K562 (cell line): ENCODE measurements at regions not wholly inside any gene's neighbourhood (a gene's known extent, or its start where the extent isn't known, plus 50 kb on each side); places are given as distances from the start of the nearest gene placed in this dataset.

Experiments used
- ATAC-seq: fragments of 200-7000 bp; cut with Tn5 transposase; 3 replicates; pipeline ENCODE4 v1.9.1; 2020; ENCODE audit warnings: moderate library complexity
- BruUV-seq: library from RNA; stranded (reverse); fragments of 400-500 nt; replicated peaks from 2 replicates; lab custom pipeline; 2021; lab: Mats Ljungman, UMichigan
- CTCF ChIA-PET: fragments of 300-600 bp; formaldehyde crosslinking; extraction: SDS; loops from one replicate; lab custom pipeline; 2021; ENCODE audit warnings: low intra/inter-chr PET ratio; lab: Yijun Ruan, JAX
- POLR2A ChIA-PET: fragments of 300-600, 350-650 bp; sonication (Branson Sonifier 250); formaldehyde crosslinking; extraction: SDS; loops from one replicate; lab custom pipeline; 2021; ENCODE audit warnings: antibody characterized with exemption, inconsistent platforms; lab: Yijun Ruan, JAX
- DNase-seq, 4 experiments: peaks; one replicate each; pipeline versions ENCODE4 v3.0.0 to v3.0.0-alpha.2; 2011 to 2018; ENCODE audit warnings: low spot score in 3 of 4, mixed read lengths in 3 of 4; ENCODE audit errors: extremely low read depth in 1 of 4
- FAIRE-seq: peaks from 2 replicates; lab custom pipeline; 2011; peaks lifted over from hg19 to GRCh38; lab: Jason Lieb, UNC
- H2AFZ ChIP-seq: 2 replicates; pipeline ENCODE4 v1.6.0; 2011; ENCODE audit warnings: low read depth, low read length, control low read depth, inconsistent platforms
- H3K27ac ChIP-seq: fragments of 200-600 bp; 3 replicates; pipeline ENCODE4 v1.8.0; 2011; ENCODE audit warnings: low read depth, mild to moderate bottlenecking, control low read depth, inconsistent platforms, low read length, moderate library complexity, mixed read lengths; ENCODE audit errors: extremely low read depth
- H3K27me3 ChIP-seq, 2 experiments: fragments of 300-600 bp in 1 of 2; 2 replicates in 1 of 2; 3 replicates in 1 of 2; pipeline versions ENCODE4 v1.6.0 to v1.8.0; 2011; ENCODE audit warnings: inconsistent platforms in 2 of 2, low read length in 2 of 2, mild to moderate bottlenecking in 1 of 2, mixed read lengths in 1 of 2, moderate library complexity in 1 of 2; ENCODE audit not compliant: control insufficient read depth in 2 of 2, insufficient read depth in 2 of 2
- H3K36me3 ChIP-seq: fragments of 300-600 bp; 3 replicates; pipeline ENCODE4 v1.8.0; 2011; ENCODE audit warnings: mild to moderate bottlenecking, low read length, inconsistent platforms; ENCODE audit not compliant: control insufficient read depth, insufficient read depth
- H3K4me1 ChIP-seq, 2 experiments: fragments of 200-600 bp in 1 of 2; replicated peaks in 1 of 2; 2 replicates in 1 of 2; 3 replicates in 1 of 2; pipeline versions ENCODE4 v1.5.1 to v1.8.0; 2011; ENCODE audit warnings: inconsistent platforms in 2 of 2, low read length in 2 of 2, mild to moderate bottlenecking in 1 of 2, mixed read lengths in 1 of 2, moderate library complexity in 1 of 2; ENCODE audit not compliant: control insufficient read depth in 2 of 2, insufficient read depth in 2 of 2
- H3K4me2 ChIP-seq: 2 replicates; pipeline ENCODE4 v1.6.1; 2011; ENCODE audit warnings: low read length, control low read depth, inconsistent platforms, mixed read lengths; ENCODE audit not compliant: insufficient read depth
- H3K4me3 ChIP-seq: fragments of 200-600 bp; sonication (generic), shearing (Covaris generic); 2 replicates; pipeline ENCODE4 v1.5.1; 2016; ENCODE audit warnings: control low read depth, inconsistent platforms
- H3K79me2 ChIP-seq: fragments of 200-600 bp; 3 replicates; pipeline ENCODE4 v1.8.0; 2011; ENCODE audit warnings: low read length, inconsistent platforms; ENCODE audit not compliant: control insufficient read depth, insufficient read depth
- H3K9ac ChIP-seq, 2 experiments: 2 replicates each; pipeline versions ENCODE4 v1.6.0 to v1.6.1; 2011; ENCODE audit warnings: low read depth in 2 of 2, low read length in 2 of 2, control low read depth in 1 of 2, inconsistent platforms in 1 of 2, mild to moderate bottlenecking in 1 of 2, mixed read lengths in 1 of 2; ENCODE audit not compliant: insufficient read depth in 1 of 2
- H3K9me1 ChIP-seq: one replicate; pipeline ENCODE4 v1.6.0; 2011; ENCODE audit warnings: inconsistent platforms, mild to moderate bottlenecking, low read length, moderate library complexity; ENCODE audit not compliant: control insufficient read depth, insufficient read depth
- H3K9me3 ChIP-seq: replicated peaks from 2 replicates; pipeline ENCODE4 v1.5.1; 2011; ENCODE audit warnings: low read depth, low read length, inconsistent platforms; ENCODE audit not compliant: control insufficient read depth, insufficient read depth
- H4K20me1 ChIP-seq: replicated peaks from 2 replicates; pipeline ENCODE4 v1.6.1; 2011; ENCODE audit warnings: low read length, inconsistent platforms, mixed read lengths; ENCODE audit not compliant: control insufficient read depth, insufficient read depth
- ESRRB ChIP-seq: fragments of 250-450 bp; sonication (Bioruptor Pico); IDR thresholded peaks from 2 replicates; pipeline ENCODE4 v1.5.0; 2020; ENCODE audit warnings: mild to moderate bottlenecking, moderate library complexity, borderline replicate concordance
- MEIS2 ChIP-seq: fragments of 450-650 bp; IDR thresholded peaks from 2 replicates; pipeline ENCODE4 v1.6.1; 2014; ENCODE audit warnings: mild to moderate bottlenecking; ENCODE audit not compliant: partially characterized antibody
- NCOA6 ChIP-seq: fragments of 450-650 bp; IDR thresholded peaks from 2 replicates; pipeline ENCODE4 v1.6.1; 2017; ENCODE audit warnings: mild to moderate bottlenecking
- WGBS: fragments of 100-300 bp; shearing (Covaris generic); methylation state at CpG from one replicate; pipeline ENCODE4 v1.1.6; 2016; ENCODE audit warnings: low coverage, mixed read lengths; ENCODE audit not compliant: insufficient coverage; ENCODE audit errors: missing lambda C conversion rate; 5-methylcytosine and 5-hydroxymethylcytosine counted together
- in situ Hi-C: fragments of 300-500 bp; cut with MboI; formaldehyde crosslinking; loops from 4 replicates; pipeline ENCODE4 v1.15.0; 2018; ENCODE audit warnings: inconsistent platforms, mixed read lengths
- intact Hi-C: fragments of 100-400 bp; cut with micrococcal nuclease; formaldehyde crosslinking; loops from 2 replicates; pipeline ENCODE4 v1.14.2; 2022
- TF ChIP-seq, protein P1 (sequence below): fragments of 450-650 bp; formaldehyde crosslinking; IDR thresholded peaks from 2 replicates; pipeline ENCODE4 v1.4.0; 2020; ENCODE audit warnings: mild to moderate bottlenecking, mixed read lengths
- TF ChIP-seq, protein P2 (sequence below), 2 experiments: IDR thresholded peaks in 1 of 2; conservative IDR thresholded peaks in 1 of 2; 2 replicates each; pipeline ENCODE4 v1.6.1; 2016; ENCODE audit warnings: low read depth in 2 of 2, mild to moderate bottlenecking in 1 of 2, missing compliant biosample characterization in 1 of 2, missing genetic modification characterization in 1 of 2, moderate library complexity in 1 of 2

DNA sequence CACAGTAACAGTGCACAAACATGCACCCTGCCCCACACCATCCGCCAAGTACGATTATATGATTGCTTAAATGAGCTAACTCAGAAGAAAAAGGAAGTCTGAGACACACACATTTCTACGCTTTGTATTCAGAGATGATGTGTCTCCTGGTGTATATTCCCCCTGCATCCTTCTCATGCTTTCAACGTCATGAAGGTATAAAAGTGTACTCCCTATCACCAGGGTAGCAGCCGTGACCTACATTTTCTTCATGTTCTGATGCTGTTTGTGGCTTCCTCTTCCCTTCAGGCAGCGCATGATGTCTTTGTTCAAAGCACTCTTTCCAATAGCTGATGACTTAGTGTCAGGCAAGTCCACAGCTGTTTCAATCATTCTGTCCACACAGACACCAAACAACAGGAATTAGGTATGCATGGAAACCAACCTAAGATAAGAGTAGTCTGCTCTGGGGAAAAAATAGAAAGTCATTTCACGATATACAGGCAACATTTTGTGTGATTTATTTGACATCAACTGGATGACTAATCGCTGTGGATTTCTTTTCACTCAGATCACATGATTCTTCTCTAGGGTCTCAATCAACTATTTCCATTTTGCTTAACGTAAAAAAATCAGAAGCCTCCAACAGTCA, 269.4 kb upstream of the PTGER4 start:
- Histone ChIP-seq H3K9me1 (no peaks in the 10 kb centered on the region), H3K9me3 (no peaks in the 10 kb centered on the region), H3K4me2 (no peak overlapping the region), H3K4me3 (no peak overlapping the region), H2AFZ (no peak overlapping the region), H3K27me3 (no peaks in the 10 kb centered on the region), H3K27ac (no peak overlapping the region), H3K79me2 (no peaks in the 10 kb centered on the region), H4K20me1 (no peaks in the 10 kb centered on the region), H3K9ac (no peak overlapping the region), H3K4me1 (no peaks in the 10 kb centered on the region), H3K36me3 (no peaks in the 10 kb centered on the region)
- in situ Hi-C loops (no loop called here), intact Hi-C loops (no loop called here)
- ChIA-PET POLR2A (no interaction called here), CTCF (no interaction called here)
- FAIRE-seq, result no peak
- no TSS peak for BruUV-seq
- no peak for ATAC-seq
- no peak for DNase-seq
- 2% methylated on average over 9 of the region's 9 CpGs for WGBS
- TF ChIP-seq NCOA6 (no peak), MEIS2 (peak; percentile 53), ESRRB (CRISPR knock-in tag) (no peak)
- TF ChIP-seq, protein P1, sequence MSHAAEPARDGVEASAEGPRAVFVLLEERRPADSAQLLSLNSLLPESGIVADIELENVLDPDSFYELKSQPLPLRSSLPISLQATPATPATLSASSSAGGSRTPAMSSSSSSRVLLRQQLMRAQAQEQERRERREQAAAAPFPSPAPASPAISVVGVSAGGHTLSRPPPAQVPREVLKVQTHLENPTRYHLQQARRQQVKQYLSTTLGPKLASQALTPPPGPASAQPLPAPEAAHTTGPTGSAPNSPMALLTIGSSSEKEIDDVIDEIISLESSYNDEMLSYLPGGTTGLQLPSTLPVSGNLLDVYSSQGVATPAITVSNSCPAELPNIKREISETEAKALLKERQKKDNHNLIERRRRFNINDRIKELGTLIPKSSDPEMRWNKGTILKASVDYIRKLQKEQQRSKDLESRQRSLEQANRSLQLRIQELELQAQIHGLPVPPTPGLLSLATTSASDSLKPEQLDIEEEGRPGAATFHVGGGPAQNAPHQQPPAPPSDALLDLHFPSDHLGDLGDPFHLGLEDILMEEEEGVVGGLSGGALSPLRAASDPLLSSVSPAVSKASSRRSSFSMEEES (CRISPR knock-in tag), result peak; percentile 51
- TF ChIP-seq, protein P2, sequence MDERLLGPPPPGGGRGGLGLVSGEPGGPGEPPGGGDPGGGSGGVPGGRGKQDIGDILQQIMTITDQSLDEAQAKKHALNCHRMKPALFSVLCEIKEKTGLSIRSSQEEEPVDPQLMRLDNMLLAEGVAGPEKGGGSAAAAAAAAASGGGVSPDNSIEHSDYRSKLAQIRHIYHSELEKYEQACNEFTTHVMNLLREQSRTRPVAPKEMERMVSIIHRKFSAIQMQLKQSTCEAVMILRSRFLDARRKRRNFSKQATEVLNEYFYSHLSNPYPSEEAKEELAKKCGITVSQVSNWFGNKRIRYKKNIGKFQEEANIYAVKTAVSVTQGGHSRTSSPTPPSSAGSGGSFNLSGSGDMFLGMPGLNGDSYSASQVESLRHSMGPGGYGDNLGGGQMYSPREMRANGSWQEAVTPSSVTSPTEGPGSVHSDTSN (CRISPR knock-in tag; IDR thresholded peaks at IDR 0.05; ENCODE audit: low read depth), result no peak
- TF ChIP-seq, protein P2 (tag; conservative IDR thresholded peaks at IDR 0.05; ENCODE audit: low read depth), result peak; percentile 58; the same call in 1 of the 2 replicates
